Smooth muscle cell (in vitro differentiated cells): ENCODE measurements at regions not wholly inside any gene's neighbourhood (a gene's known extent, or its start where the extent isn't known, plus 50 kb on each side); places are given as distances from the start of the nearest gene placed in this dataset.

Experiments
- DNase-seq: peaks from one replicate; lab custom pipeline; 2025; ENCODE audit not compliant: unreplicated experiment; lab: John Stamatoyannopoulos, UW
- H2AFZ ChIP-seq: fragments of 200-600 bp; sonication (generic); 2 replicates; pipeline ENCODE4 v1.6.0; 2016; ENCODE audit warnings: antibody characterized with exemption, low read depth, mild to moderate bottlenecking
- H3F3A ChIP-seq: fragments of 200-600 bp; sonication (generic); 2 replicates; pipeline ENCODE4 v1.6.0; 2017; ENCODE audit warnings: antibody characterized with exemption, low read depth
- H3K27ac ChIP-seq: fragments of 200-600 bp; sonication (generic); 2 replicates; pipeline ENCODE4 v1.5.1; 2016; ENCODE audit warnings: low read depth, mild to moderate bottlenecking
- H3K27me3 ChIP-seq: fragments of 200-600 bp; sonication (generic); 2 replicates; pipeline ENCODE4 v1.6.1; 2016; ENCODE audit warnings: low read depth, mild to moderate bottlenecking
- H3K36me3 ChIP-seq: fragments of 200-600 bp; sonication (generic); 2 replicates; pipeline ENCODE4 v1.5.1; 2016; ENCODE audit warnings: low read depth
- H3K4me1 ChIP-seq: fragments of 200-600 bp; sonication (generic); 2 replicates; pipeline ENCODE4 v1.5.1; 2016; ENCODE audit warnings: low read depth
- H3K4me2 ChIP-seq: fragments of 200-600 bp; sonication (generic); 2 replicates; pipeline ENCODE4 v1.6.0; 2016; ENCODE audit warnings: mild to moderate bottlenecking
- H3K4me3 ChIP-seq: fragments of 200-600 bp; sonication (generic); 2 replicates; pipeline ENCODE4 v1.5.1; 2016; ENCODE audit warnings: mild to moderate bottlenecking
- H3K79me2 ChIP-seq: fragments of 200-600 bp; sonication (generic); 2 replicates; pipeline ENCODE4 v1.6.0; 2016; ENCODE audit warnings: low read depth, mild to moderate bottlenecking
- H3K9ac ChIP-seq: fragments of 200-600 bp; sonication (generic); 2 replicates; pipeline ENCODE4 v1.6.0; 2016; ENCODE audit warnings: low read depth
- H3K9me3 ChIP-seq: fragments of 200-600 bp; sonication (generic); replicated peaks from 2 replicates; pipeline ENCODE4 v1.5.1; 2016; ENCODE audit warnings: low read depth
- H4K20me1 ChIP-seq: fragments of 200-600 bp; sonication (generic); 2 replicates; pipeline ENCODE4 v1.6.0; 2016; ENCODE audit warnings: low read depth
- WGBS: methylation state at CpG from one replicate; pipeline ENCODE4 v1.1.7; 2016; ENCODE audit warnings: low lambda C conversion rate; 5-methylcytosine and 5-hydroxymethylcytosine counted together
- TF ChIP-seq, protein P1 (sequence below): fragments of 200-600 bp; sonication (generic); IDR thresholded peaks from 2 replicates; pipeline ENCODE4 v1.5.1; 2017; ENCODE audit warnings: borderline replicate concordance, mild to moderate bottlenecking, antibody characterized with exemption; ENCODE audit not compliant: insufficient read depth, poor library complexity, severe bottlenecking

DNA sequence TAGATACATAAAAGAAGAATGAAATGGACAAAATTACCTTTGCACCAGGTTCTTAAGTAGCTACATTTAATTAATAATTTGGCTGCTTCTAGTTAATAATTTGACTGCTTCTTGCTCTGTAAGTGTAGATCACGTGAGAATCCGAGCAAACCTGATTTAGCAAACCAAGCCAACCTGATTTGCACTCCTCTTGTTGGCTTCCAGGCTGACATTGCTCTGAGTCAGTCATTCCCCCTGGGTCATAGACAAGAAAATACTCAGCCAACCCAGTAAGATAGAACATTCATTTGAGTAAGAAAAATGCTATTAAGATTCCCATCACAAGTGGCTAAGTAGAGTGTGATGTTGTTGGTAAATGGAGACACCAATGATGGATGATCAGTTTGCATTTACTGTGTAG lies 304.1 kb downstream of the C11orf87 start:
- Histone ChIP-seq H3K4me1 (no peaks in the 10 kb centered on the region), H3K4me2 (no peak overlapping the region), H3F3A (no peaks in the 10 kb centered on the region), H3K9me3 (no peaks in the 10 kb centered on the region), H3K9ac (no peak overlapping the region), H3K27me3 (no peaks in the 10 kb centered on the region), H3K27ac (no peak overlapping the region), H3K36me3 (no peaks in the 10 kb centered on the region), H3K4me3 (no peak overlapping the region), H3K79me2 (no peaks in the 10 kb centered on the region), H2AFZ (no peak overlapping the region), H4K20me1 (no peaks in the 10 kb centered on the region)
- 85% methylated on average over 2 of the region's 2 CpGs for WGBS
- TF ChIP-seq, protein P1, sequence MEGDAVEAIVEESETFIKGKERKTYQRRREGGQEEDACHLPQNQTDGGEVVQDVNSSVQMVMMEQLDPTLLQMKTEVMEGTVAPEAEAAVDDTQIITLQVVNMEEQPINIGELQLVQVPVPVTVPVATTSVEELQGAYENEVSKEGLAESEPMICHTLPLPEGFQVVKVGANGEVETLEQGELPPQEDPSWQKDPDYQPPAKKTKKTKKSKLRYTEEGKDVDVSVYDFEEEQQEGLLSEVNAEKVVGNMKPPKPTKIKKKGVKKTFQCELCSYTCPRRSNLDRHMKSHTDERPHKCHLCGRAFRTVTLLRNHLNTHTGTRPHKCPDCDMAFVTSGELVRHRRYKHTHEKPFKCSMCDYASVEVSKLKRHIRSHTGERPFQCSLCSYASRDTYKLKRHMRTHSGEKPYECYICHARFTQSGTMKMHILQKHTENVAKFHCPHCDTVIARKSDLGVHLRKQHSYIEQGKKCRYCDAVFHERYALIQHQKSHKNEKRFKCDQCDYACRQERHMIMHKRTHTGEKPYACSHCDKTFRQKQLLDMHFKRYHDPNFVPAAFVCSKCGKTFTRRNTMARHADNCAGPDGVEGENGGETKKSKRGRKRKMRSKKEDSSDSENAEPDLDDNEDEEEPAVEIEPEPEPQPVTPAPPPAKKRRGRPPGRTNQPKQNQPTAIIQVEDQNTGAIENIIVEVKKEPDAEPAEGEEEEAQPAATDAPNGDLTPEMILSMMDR: no peak
- no peak for DNase-seq

DNA sequence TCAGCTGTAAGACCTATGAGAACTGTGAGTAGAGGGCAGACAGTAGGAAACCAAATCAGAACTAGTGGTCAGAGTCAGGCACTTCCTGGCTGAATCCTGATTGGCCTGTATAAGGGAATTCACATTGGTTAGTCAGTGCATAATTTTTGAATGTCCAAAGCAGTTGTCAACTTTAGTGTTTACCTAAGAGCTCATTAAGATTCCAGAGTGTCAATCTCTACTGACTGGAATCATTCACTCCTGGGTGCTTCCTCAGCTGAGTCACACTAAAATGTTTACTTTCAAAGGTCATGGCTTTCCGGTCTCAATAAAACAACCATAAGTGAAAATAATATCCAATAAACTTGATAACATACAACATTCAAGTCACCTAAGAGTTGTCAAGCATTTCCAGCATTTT lies 306.1 kb downstream of the C11orf87 start:
- Histone ChIP-seq H4K20me1 (no peaks in the 10 kb centered on the region), H3K79me2 (no peaks in the 10 kb centered on the region), H3K9ac (no peak overlapping the region), H3F3A (no peaks in the 10 kb centered on the region), H3K36me3 (no peaks in the 10 kb centered on the region), H3K27ac (no peak overlapping the region), H3K4me3 (no peak overlapping the region), H3K9me3 (no peaks in the 10 kb centered on the region), H3K4me1 (no peaks in the 10 kb centered on the region), H3K4me2 (no peak overlapping the region), H2AFZ (no peak overlapping the region), H3K27me3 (no peaks in the 10 kb centered on the region)
- no peak for DNase-seq
- TF ChIP-seq, protein P1: no peak
- WGBS: 70% methylated on average over 1 of the region's 1 CpG

DNA sequence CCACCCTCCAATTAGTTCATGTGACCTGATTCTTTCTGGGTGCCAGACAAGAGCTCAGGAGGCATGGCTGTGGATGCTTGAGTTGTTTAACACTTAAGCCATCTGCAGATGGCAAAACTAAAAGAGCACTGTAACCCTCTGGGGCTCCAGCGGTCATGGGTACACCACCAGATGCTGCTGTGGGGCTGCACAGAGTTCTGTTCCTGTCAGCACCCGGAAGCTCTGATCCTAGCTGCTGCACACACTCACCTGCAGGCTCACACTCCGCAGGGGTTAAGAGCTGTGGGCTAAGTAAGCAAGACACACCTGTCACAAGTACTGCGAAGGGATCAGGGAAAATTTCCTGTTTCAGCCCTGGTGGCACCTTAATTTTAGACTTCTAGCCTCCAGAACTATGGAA lies 307.8 kb downstream of the C11orf87 start:
- Histone ChIP-seq H3K4me3 (no peak overlapping the region), H3K27ac (no peak overlapping the region), H3K9me3 (no peaks in the 10 kb centered on the region), H3K4me2 (no peak overlapping the region), H3F3A (no peaks in the 10 kb centered on the region), H3K4me1 (no peaks in the 10 kb centered on the region), H3K9ac (no peak overlapping the region), H3K36me3 (no peaks in the 10 kb centered on the region), H3K79me2 (no peaks in the 10 kb centered on the region), H2AFZ (no peak overlapping the region), H3K27me3 (no peaks in the 10 kb centered on the region), H4K20me1 (no peaks in the 10 kb centered on the region)
- 86% methylated on average over 4 of the region's 4 CpGs for WGBS
- TF ChIP-seq, protein P1: no peak
- DNase-seq: no peak

DNA sequence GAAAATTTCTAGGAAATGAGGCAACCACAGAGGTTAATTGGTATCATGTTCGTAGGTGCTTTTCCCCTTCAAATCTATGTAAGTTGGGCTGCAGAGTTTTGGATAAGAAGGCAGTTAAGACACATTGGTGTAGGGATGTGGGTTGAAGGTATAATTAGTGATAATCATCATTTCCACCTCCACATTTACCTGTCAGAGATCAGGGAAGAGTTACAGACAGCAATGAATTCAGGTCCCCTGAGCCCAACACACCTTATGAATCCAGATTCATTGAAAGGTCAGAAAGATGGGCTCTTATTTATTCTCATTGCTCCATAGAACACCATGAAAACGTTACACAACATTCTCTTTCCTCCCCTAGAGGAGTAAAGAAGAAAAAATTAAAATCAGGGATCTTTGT lies 308.7 kb downstream of the C11orf87 start:
- 76% methylated on average over 2 of the region's 2 CpGs for WGBS
- Histone ChIP-seq H3F3A (no peaks in the 10 kb centered on the region), H3K79me2 (no peaks in the 10 kb centered on the region), H3K9me3 (no peaks in the 10 kb centered on the region), H2AFZ (no peak overlapping the region), H3K4me1 (no peaks in the 10 kb centered on the region), H3K9ac (no peak overlapping the region), H3K4me2 (no peak overlapping the region), H4K20me1 (no peaks in the 10 kb centered on the region), H3K36me3 (no peaks in the 10 kb centered on the region), H3K27ac (no peak overlapping the region), H3K4me3 (no peak overlapping the region), H3K27me3 (no peaks in the 10 kb centered on the region)
- no peak for DNase-seq
- TF ChIP-seq, protein P1: no peak
